ES-I3 (cell line): ENCODE measurements at regions not wholly inside any gene's neighbourhood (a gene's known extent, or its start where the extent isn't known, plus 50 kb on each side); places are given as distances from the start of the nearest gene placed in this dataset.

Source experiments
- H3K36me3 ChIP-seq: 2 replicates; pipeline ENCODE4 v1.6.1; 2013; ENCODE audit warnings: mild to moderate bottlenecking, low read length, control low read depth, moderate library complexity; ENCODE audit not compliant: insufficient read depth
- H3K4me1 ChIP-seq: 2 replicates; pipeline ENCODE4 v1.6.1; 2013; ENCODE audit warnings: mild to moderate bottlenecking, control low read depth, low read length; ENCODE audit not compliant: insufficient read depth
- H3K9ac ChIP-seq: 2 replicates; pipeline ENCODE4 v1.6.1; 2013; ENCODE audit warnings: low read depth, mild to moderate bottlenecking, low read length, moderate library complexity
- H3K9me3 ChIP-seq: 2 replicates; pipeline ENCODE4 v1.6.1; 2013; ENCODE audit warnings: mild to moderate bottlenecking, low read length, moderate library complexity; ENCODE audit not compliant: control insufficient read depth, insufficient read depth

DNA sequence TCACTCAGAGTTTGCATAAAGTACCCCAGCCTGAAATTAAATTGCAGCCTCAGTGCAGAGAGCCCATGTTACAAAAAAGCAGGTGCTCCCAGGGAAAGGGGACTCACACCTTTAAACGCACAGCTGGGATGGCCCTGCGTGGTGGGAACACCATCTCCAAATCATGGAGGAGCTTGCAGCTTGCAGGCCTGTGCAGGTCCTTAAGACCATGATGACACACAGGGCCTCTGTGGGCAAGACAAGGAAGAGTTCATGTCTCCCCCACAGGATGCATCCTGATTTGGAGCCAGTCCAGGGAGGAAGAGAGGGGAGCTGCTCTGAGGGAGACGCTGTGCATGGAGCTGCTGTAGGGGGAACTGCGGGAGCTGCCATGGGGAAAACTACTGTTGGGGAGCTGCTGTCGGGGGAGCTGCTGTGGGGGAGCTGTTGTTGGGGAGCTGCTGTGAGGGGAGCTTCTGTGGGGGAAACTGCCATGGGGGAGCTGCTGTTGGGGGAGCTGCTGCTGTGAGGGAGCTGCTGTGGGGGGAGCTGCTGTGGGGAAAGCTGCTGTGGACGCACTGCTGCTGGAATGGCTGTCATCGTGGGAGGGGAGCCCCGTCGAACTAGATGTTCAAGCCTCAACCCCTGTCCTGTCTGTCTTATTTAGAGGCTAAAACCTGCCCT lies 113.9 kb downstream of the MATN1 start:
- no peak overlapping the region for H3K9ac ChIP-seq
- H3K36me3 ChIP-seq, result no peaks in the 10 kb centered on the region
- no peaks in the 10 kb centered on the region for H3K9me3 ChIP-seq
- no peaks in the 10 kb centered on the region for H3K4me1 ChIP-seq

DNA sequence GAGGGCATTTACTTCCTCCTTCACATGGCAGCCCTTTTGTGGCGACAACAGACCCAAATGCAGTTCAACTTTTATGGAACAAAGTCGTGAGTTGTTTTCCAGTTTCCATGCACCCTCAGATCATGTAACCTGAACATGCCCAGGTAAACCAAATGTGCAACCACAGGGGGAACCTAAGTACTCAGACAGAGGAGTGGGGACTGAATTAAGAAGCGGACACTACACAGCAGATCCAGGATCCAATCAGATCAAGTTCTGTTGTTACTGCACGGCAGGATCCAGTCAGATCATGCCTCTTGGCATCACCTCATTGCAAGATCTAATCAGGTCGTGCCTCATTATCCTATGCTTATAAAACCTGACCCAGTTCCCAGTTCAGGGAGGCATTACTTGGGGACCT lies 115.7 kb downstream of the MATN1 start:
- Histone ChIP-seq H3K36me3 (no peaks in the 10 kb centered on the region), H3K4me1 (0 out of 2 replicates have a peak, but pooled peaks cover 4% of the 10 kb centered on the region), H3K9ac (no peak overlapping the region), H3K9me3 (no peaks in the 10 kb centered on the region)

- Histone ChIP-seq H3K9ac (no peak overlapping the region), H3K36me3 (no peaks in the 10 kb centered on the region), H3K4me1 (0 out of 2 replicates have a peak, but pooled peaks cover 4% of the 10 kb centered on the region), H3K9me3 (no peaks in the 10 kb centered on the region; the same call in 1 of the 2 replicates)
These were observed 117.2 kb downstream of the MATN1 start for GRCh38 chr1:30606166-30606565.

- no peaks in the 10 kb centered on the region for H3K36me3 ChIP-seq
- no peaks in the 10 kb centered on the region; the same call in 1 of the 2 replicates for H3K9me3 ChIP-seq
- 0 out of 2 replicates have a peak, but pooled peaks cover 4% of the 10 kb centered on the region for H3K4me1 ChIP-seq
- no peak overlapping the region for H3K9ac ChIP-seq
These were observed 117.9 kb downstream of the MATN1 start for GRCh38 chr1:30605441-30605920.

DNA sequence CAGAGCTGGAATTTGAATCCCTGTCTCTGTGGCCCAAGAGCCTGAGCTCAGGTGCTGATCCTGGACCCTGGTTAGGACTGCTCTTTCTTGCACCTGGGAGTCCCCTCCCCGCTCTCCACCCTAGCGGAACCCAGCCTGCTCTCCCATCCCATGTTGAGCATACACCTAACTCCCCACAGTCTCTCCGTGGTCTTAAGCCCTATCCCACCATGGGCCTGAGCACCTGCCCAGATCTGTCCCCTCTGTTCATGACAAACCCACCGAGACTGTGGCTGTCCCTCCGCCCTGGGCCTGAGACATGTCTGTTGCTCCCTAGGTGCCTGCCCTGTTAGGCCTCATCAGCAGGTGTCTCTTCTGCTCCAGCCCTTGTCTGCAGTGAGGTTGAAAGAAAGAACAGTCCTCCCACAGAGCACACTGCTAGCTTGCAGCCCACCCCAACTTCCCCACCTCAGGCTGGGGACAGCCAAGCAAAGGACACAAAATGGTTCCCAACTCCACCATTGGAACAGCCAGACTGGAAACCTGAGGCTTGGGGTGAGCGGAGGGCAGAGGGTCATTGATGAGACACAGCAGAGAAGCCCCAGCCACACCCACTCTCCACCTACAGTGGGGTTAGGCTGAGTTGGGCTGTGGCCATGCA lies 118.5 kb downstream of the MATN1 start:
- Histone ChIP-seq H3K9me3 (no peaks in the 10 kb centered on the region; the same call in 1 of the 2 replicates), H3K36me3 (no peaks in the 10 kb centered on the region), H3K4me1 (0 out of 2 replicates have a peak, but pooled peaks cover 4% of the 10 kb centered on the region), H3K9ac (no peak overlapping the region)

GRCh38 chr1:30603081-30603858 lies 120.1 kb downstream of the MATN1 start:
- Histone ChIP-seq H3K4me1 (0 out of 2 replicates have a peak, but pooled peaks cover 4% of the 10 kb centered on the region), H3K9me3 (no peaks in the 10 kb centered on the region; the same call in 1 of the 2 replicates), H3K36me3 (no peaks in the 10 kb centered on the region), H3K9ac (no peak overlapping the region)

DNA sequence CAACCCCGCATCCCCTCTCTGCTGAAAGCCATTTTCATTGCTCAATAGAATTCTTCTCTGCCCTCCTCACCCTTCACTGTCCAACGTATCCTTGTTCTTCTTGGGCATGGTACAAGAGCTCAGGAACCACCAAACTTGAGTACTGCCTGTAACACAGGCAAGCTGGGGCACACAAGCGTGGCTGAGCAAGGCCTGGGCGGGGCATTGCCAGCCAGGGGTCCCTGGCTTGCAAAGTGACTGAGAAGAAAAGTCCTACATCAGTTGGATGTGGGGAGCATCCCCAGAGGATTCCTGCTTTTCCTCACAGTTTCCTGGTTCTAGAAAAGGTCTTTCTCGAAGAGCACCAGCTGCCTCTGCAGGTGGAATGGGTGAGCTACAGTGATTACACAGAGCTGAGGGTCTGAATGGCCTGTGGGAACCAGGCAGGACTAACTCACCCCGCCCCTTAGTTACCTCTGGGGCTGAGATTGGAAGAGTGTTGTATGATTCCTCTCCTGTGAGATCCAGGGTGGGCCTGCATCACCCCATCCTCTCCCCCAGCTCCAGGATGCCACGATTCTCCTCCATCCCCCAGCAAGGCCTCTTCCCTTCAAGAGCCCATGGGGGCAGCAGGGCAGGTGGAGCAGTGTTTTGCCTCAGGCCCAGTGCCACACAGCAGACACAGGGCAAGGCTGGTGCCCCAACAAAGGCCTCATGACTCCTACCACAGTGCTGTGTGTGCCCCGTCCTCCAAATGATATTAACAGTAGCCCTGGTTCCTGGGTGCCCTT lies 121.9 kb downstream of the MATN1 start:
- H3K4me1 ChIP-seq, result 0 out of 2 replicates have a peak, but pooled peaks cover 4% of the 10 kb centered on the region
- H3K9me3 ChIP-seq, result no peaks in the 10 kb centered on the region; the same call in 1 of the 2 replicates
- no peaks in the 10 kb centered on the region for H3K36me3 ChIP-seq
- H3K9ac ChIP-seq, result no peak overlapping the region

- no peaks in the 10 kb centered on the region; the same call in 1 of the 2 replicates for H3K9me3 ChIP-seq
- 0 out of 2 replicates have a peak, but pooled peaks cover 4% of the 10 kb centered on the region for H3K4me1 ChIP-seq
- no peak overlapping the region for H3K9ac ChIP-seq
- H3K36me3 ChIP-seq, result no peaks in the 10 kb centered on the region
These were observed 122.7 kb downstream of the MATN1 start for GRCh38 chr1:30600706-30601105.

- no peaks in the 10 kb centered on the region for H3K36me3 ChIP-seq
- no peaks in the 10 kb centered on the region; the same call in 1 of the 2 replicates for H3K9me3 ChIP-seq
- H3K9ac ChIP-seq, result no peak overlapping the region
- H3K4me1 ChIP-seq, result 0 out of 2 replicates have a peak, but pooled peaks cover 4% of the 10 kb centered on the region
These were observed 123.1 kb downstream of the MATN1 start for GRCh38 chr1:30600258-30600657.

DNA sequence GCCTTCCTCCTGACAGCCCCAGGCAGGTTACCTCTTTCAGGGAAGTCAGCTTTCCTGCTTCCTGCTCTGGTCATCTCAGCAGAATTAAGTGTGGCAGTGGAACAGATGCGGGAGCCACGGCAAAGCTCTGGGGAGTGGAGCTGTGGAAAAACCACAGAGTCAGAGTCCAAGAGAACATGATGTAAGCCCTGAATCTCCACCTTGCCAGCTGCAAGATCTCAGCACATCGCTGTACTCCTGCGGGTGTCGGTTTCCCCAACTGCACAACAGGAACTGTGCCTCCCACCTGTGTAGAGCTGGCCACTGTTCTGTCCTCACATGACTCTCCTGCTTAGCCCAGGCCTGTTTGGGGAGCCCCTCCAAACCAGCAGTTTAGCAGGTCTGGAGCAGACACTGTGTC lies 123.7 kb downstream of the MATN1 start:
- Histone ChIP-seq H3K4me1 (0 out of 2 replicates have a peak, but pooled peaks cover 4% of the 10 kb centered on the region), H3K9ac (no peak overlapping the region), H3K9me3 (no peaks in the 10 kb centered on the region; the same call in 1 of the 2 replicates), H3K36me3 (no peaks in the 10 kb centered on the region)

DNA sequence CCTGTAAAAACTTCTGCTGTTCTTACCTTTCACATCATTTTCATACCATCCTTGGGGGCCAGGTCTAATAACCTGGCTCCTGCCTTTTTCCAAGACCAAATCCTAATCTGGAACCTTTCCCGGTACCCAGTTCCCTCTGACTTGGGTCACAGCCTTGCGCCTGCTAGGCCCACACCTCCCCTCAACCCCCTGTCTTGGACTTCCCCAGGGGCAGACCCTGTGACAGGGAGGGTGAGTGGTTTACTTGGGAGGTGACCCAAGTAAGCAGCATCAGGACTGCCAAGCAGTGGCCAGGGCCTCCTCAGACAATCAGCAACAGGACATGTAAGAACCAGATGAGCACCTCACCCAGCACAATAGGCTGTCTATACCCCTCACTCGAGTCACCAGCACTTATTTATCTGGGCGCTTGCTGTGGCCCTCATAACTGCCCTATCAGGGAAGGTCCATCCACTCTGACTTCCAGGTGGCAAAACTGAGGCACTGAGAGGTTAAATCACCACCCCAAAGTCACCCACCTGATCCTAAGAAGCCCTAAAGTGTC lies 124.7 kb downstream of the MATN1 start:
- Histone ChIP-seq H3K9me3 (no peaks in the 10 kb centered on the region; the same call in 1 of the 2 replicates), H3K4me1 (no peaks in the 10 kb centered on the region), H3K9ac (no peak overlapping the region), H3K36me3 (no peaks in the 10 kb centered on the region)

DNA sequence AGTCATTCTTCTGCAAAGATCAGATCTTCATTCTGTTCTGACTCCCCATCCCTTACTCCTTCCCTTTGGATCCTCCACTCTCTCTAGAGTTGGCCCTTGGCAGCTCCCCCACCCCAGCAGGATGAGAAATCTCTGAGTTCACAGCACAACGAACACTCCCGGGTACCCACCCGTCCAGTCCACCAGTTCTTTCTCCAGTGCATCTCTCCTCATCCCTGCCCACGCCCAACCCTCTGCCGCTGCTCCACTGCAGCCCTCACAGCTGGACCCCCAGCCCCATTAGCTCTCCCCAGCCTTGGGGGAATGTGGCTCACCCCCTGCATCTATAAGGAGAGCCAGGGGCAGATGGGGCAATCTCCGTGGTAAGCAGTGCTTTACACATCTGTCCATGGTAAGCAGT lies 125.7 kb downstream of the MATN1 start:
- no peaks in the 10 kb centered on the region for H3K36me3 ChIP-seq
- no peaks in the 10 kb centered on the region for H3K4me1 ChIP-seq
- H3K9ac ChIP-seq, result no peak overlapping the region

DNA sequence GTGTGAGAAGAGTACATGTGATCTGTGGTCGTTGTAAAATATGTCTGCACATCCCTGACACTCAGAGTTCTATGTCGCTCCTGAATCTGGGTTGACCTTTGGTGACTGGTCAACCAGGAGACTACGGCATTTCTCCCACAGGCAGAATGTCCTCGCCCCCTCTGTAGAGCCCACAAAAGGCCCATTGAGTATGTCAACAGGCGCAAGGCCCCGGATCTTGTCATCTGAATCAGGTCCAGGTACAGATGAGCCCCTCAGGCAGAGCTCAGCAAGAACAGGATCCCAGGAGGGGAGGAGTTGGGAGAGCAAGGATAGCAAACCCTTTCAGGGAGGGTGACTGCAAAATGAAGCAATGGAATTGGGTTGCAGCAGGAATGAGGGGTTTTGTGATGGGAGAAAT lies 126.5 kb downstream of the MATN1 start:
- no peaks in the 10 kb centered on the region; the same call in none of the 2 replicates for H3K9me3 ChIP-seq
- H3K36me3 ChIP-seq, result no peaks in the 10 kb centered on the region
- no peaks in the 10 kb centered on the region for H3K4me1 ChIP-seq
- no peak overlapping the region for H3K9ac ChIP-seq

More for the DNA sequence above, 125.7 kb downstream of the MATN1 start:
- no peaks in the 10 kb centered on the region; the same call in none of the 2 replicates for H3K9me3 ChIP-seq
